A673 (cell line): ENCODE measurements at regions not wholly inside any gene's neighbourhood (a gene's known extent, or its start where the extent isn't known, plus 50 kb on each side); places are given as distances from the start of the nearest gene placed in this dataset.

Experiments used
- BruUV-seq: library from RNA; stranded (reverse); fragments of 400-500 nt; replicated peaks from 2 replicates; lab custom pipeline; 2021; lab: Mats Ljungman, UMichigan
- CTCF ChIA-PET: fragments of 300-600 bp; sonication (Branson Sonifier 250); formaldehyde crosslinking; loops from one replicate; lab custom pipeline; 2022; ENCODE audit warnings: antibody characterized with exemption; lab: Charles Lee
- POLR2A ChIA-PET: fragments of 300-600 bp; sonication (Branson Sonifier 250); formaldehyde crosslinking; loops from one replicate; lab custom pipeline; 2022; ENCODE audit warnings: antibody characterized with exemption; ENCODE audit not compliant: low non-redundant PET; lab: Charles Lee
- DNase-seq: peaks from one replicate; pipeline ENCODE4 v3.0.0-alpha.2; 2015; ENCODE audit warnings: low spot score
- H3K27ac ChIP-seq: fragments of 200-600 bp; sonication (generic); 2 replicates; pipeline ENCODE4 v1.5.1; 2016; ENCODE audit warnings: mixed run types, low read depth, mild to moderate bottlenecking, mixed read lengths, antibody characterized with exemption, low read length; ENCODE audit not compliant: poor library complexity, severe bottlenecking
- H3K27me3 ChIP-seq: fragments of 200-600 bp; sonication (generic); replicated peaks from 2 replicates; pipeline ENCODE4 v1.6.1; 2017; ENCODE audit warnings: mixed run types, low read depth, mild to moderate bottlenecking, mixed read lengths, antibody characterized with exemption, low read length; ENCODE audit not compliant: insufficient read depth, poor library complexity
- H3K36me3 ChIP-seq: fragments of 200-600 bp; sonication (generic); 2 replicates; pipeline ENCODE4 v1.6.1; 2016; ENCODE audit warnings: mixed run types, mild to moderate bottlenecking, mixed read lengths, antibody characterized with exemption, low read length; ENCODE audit not compliant: insufficient read depth, poor library complexity, severe bottlenecking
- H3K4me1 ChIP-seq: fragments of 200-600 bp; sonication (generic); 2 replicates; pipeline ENCODE4 v1.6.1; 2017; ENCODE audit warnings: mixed run types, mild to moderate bottlenecking, mixed read lengths, antibody characterized with exemption, low read length; ENCODE audit not compliant: insufficient read depth, poor library complexity, severe bottlenecking
- H3K4me3 ChIP-seq: fragments of 200-600 bp; sonication (generic); 2 replicates; pipeline ENCODE4 v1.5.1; 2016; ENCODE audit warnings: low read depth, mixed run types, mild to moderate bottlenecking, mixed read lengths, low read length; ENCODE audit not compliant: poor library complexity, severe bottlenecking
- H3K9me3 ChIP-seq: fragments of 200-600 bp; sonication (generic); 2 replicates; pipeline ENCODE4 v1.6.1; 2016; ENCODE audit warnings: mixed run types, low read depth, mild to moderate bottlenecking, mixed read lengths, antibody characterized with exemption, low read length; ENCODE audit not compliant: poor library complexity, severe bottlenecking
- EZH2 ChIP-seq: fragments of 200-600 bp; sonication (generic); IDR thresholded peaks from 2 replicates; pipeline ENCODE4 v1.6.1; 2017; ENCODE audit warnings: borderline replicate concordance, low read depth, mild to moderate bottlenecking, mixed read lengths, antibody characterized with exemption, low read length; ENCODE audit not compliant: poor library complexity, severe bottlenecking
- intact Hi-C: fragments of 100-400 bp; cut with micrococcal nuclease; formaldehyde crosslinking; loops from one replicate; pipeline ENCODE4 v1.10.0; 2022; ENCODE audit not compliant: unreplicated experiment
- TF ChIP-seq, protein P1 (sequence below): fragments of 300-800, 200-600 bp; sonication (generic); conservative IDR thresholded peaks from 2 replicates; pipeline ENCODE4 v1.5.1; 2017; ENCODE audit warnings: low read depth, mild to moderate bottlenecking, antibody characterized with exemption, low read length, moderate library complexity, mixed read lengths

DNA sequence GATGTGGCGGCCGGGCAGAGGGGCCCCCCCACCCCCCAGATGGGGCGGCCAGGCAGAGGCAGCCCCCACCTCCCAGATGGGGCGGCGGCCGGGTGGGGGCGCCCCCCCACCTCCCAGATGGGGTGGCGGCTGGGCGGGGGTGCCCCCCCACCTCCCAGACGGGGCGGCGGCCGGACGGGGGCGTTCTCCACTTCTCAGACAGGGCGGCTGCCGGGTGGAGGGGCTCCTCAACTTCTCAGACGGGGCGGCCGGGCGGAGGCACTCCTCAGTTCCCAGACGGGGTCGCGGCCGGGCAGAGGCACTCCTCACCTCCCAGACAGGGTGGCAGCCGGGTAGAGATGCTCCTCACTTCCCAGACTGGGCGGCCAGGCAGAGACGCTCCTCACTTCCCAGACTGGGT, 469.8 kb downstream of the PCNX1 start:
- no peak for DNase-seq
- Histone ChIP-seq H3K27ac (no peak overlapping the region), H3K36me3 (no peaks in the 10 kb centered on the region), H3K9me3 (peaks cover 4% of the 10 kb centered on the region), H3K4me3 (no peak overlapping the region), H3K4me1 (peaks cover 22% of the 10 kb centered on the region), H3K27me3 (no peaks in the 10 kb centered on the region)
- intact Hi-C loops, result no loop called here
- ChIA-PET CTCF (no interaction called here), POLR2A (no interaction called here)
- TF ChIP-seq EZH2, result no peak
- TF ChIP-seq, protein P1, sequence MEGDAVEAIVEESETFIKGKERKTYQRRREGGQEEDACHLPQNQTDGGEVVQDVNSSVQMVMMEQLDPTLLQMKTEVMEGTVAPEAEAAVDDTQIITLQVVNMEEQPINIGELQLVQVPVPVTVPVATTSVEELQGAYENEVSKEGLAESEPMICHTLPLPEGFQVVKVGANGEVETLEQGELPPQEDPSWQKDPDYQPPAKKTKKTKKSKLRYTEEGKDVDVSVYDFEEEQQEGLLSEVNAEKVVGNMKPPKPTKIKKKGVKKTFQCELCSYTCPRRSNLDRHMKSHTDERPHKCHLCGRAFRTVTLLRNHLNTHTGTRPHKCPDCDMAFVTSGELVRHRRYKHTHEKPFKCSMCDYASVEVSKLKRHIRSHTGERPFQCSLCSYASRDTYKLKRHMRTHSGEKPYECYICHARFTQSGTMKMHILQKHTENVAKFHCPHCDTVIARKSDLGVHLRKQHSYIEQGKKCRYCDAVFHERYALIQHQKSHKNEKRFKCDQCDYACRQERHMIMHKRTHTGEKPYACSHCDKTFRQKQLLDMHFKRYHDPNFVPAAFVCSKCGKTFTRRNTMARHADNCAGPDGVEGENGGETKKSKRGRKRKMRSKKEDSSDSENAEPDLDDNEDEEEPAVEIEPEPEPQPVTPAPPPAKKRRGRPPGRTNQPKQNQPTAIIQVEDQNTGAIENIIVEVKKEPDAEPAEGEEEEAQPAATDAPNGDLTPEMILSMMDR, result no peak
- no TSS peak for BruUV-seq

DNA sequence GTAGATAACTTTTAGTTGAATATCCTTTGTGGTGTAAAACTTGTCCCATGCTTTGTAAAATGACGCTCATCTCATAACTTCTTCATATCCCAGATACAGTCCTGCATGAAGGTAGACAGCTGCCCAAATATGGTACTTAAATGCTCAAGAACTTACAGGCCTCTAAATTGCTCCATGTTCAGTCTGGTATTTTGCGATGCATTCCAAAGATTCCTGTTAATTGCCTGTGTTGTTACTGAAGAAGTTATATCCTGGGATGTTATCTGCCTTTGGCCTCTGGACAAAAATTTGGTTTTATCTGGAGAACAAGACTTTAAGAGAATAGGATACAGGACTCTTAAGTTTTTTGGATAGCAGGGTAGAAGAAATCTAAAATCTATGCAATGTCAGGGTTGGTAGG, 473.0 kb downstream of the PCNX1 start:
- ChIA-PET CTCF (no interaction called here), POLR2A (no interaction called here)
- peak; percentile 74 for DNase-seq
- peaks cover 20% of the 10 kb centered on the region for H3K4me1 ChIP-seq
- no peak for TF ChIP-seq EZH2
- TF ChIP-seq, protein P1, result no peak
- intact Hi-C loops, result no loop called here
- H3K36me3 ChIP-seq, result no peaks in the 10 kb centered on the region
- H3K27ac ChIP-seq, result peak overlapping the region; percentile 66
- no peak overlapping the region for H3K4me3 ChIP-seq
- BruUV-seq, result no TSS peak
- H3K9me3 ChIP-seq, result peaks cover 4% of the 10 kb centered on the region
- no peaks in the 10 kb centered on the region for H3K27me3 ChIP-seq

DNA sequence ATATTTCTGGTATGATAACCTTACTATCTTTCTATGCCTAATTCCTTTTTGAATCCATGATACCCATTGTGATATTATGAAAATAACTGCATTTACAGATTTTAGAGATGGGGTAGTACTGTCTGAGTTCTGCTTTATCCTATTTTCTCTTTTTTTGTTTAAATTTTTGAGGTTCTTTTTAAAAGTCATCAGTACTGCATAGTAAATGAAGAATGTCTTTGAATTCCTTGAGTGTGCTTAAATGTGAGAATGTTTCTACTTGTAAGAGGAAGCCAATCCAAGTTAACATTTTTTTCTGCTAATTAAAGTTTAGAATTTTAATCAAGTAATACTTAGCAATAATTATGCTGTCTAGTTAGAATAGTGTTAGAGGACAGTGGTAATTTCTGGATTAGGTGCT, 474.6 kb downstream of the PCNX1 start:
- BruUV-seq, result no TSS peak
- H3K27me3 ChIP-seq, result no peaks in the 10 kb centered on the region
- peaks cover 20% of the 10 kb centered on the region for H3K4me1 ChIP-seq
- no peak overlapping the region for H3K27ac ChIP-seq
- no peak overlapping the region for H3K4me3 ChIP-seq
- ChIA-PET POLR2A (no interaction called here), CTCF (no interaction called here)
- intact Hi-C loops, result no loop called here
- no peaks in the 10 kb centered on the region for H3K36me3 ChIP-seq
- H3K9me3 ChIP-seq, result no peaks in the 10 kb centered on the region
- no peak for DNase-seq
- TF ChIP-seq EZH2, result no peak
- TF ChIP-seq, protein P1, result no peak
